ENCODE measurements at regions not wholly inside any gene's neighbourhood (a gene's known extent, or its start where the extent isn't known, plus 50 kb on each side); places are given as distances from the start of the nearest gene placed in this dataset.

DNA sequence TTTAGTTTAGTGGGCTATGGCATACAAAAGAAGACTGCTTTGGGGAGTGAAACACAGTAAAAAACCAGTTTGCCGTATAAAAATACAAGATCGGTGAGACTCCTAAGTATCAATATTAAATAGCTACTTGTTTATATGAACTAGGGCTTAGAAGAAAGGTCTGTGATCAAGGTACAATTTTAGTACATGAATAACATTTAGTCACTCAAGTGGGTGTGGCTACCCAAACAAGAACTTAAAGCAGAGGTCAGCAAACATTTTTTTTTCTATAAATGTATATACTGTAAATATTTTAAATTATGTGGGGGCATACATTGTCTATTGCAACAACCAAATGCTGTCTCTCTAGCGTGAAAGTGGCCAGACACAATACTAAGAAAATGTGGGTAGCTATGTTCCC is 1452.5 kb upstream of the NUDT12 start:
- no peak for DNase-seq (ENCODE audit: low read depth)

DNA sequence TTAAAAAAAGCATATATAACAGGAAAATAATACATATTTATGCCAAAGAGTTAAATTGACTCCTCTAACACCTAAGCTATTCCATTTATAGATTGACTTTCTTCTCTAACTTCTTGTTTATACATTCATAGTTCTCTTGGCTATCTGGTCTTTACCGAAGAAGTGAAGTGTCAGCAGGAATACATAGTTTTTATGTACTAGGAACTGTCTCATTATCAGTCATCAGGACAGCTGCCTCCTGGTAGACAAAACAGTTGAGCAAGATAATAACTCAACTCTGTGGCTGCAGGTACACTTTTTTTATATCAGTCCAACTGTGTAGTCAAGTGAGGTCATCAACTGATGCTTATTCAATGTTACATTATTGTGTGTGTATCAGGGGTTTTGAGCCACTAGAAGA is 1436.0 kb upstream of the NUDT12 start:
- DNase-seq (ENCODE audit: low read depth), result no peak

DNA sequence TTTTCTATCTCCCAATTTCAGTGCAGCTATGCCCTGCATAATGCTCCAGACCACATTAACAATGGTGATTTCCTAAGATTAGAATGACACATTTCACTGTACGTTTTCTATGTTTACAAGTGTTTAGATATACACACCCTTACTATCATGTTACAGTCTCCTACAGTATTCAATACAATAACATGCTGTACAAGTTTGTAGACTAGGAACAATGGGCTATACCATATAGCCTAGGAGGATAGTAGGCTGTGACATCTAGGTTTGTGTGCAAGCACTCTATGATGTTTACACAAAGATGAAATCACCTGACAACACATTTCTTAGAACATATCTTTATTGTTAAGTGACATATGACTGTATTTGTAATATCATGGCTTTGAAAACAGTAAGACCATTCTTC is 1435.6 kb upstream of the NUDT12 start:
- no peak for DNase-seq (ENCODE audit: low read depth)

DNA sequence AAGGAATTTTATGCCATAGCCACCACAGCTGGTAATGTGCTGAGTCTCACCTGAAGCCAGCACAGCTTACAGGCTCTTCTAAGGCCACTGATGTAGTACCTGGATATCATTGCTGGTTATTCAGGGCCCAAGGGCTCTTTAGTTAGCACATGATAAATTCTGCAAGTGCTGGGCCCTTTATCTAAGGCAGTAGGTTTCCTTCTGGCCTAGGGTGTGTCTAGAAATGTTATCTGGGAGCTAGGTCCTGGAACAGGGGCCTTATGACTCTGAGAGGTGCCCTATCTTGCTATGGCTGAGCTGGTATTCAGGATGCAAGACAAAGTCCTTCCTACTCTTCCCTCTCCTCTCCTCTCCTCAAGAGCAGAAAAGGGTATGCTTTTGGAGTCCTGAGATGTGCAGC is 1424.5 kb upstream of the NUDT12 start:
- DNase-seq (ENCODE audit: low read depth), result no peak

DNA sequence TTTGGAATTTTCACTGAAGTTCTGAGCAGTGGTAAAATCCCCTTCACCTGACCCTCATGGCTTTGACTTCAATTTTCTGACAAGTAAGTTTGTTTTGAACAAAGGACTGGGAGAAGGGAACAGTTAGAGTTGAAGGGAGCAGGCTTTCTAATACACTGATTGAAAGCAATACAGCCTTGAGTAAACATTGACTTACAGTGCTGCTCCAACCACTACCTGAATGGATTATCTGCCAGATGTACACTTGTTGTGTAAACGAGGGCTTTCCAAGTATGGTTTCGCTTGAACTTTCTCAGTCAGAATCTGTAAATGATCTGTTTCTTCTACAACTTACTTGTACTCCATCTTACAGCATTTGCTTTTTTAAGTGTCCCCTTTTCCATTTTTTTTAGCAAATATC is 1414.9 kb upstream of the NUDT12 start:
- no peak for DNase-seq (ENCODE audit: low read depth)

DNA sequence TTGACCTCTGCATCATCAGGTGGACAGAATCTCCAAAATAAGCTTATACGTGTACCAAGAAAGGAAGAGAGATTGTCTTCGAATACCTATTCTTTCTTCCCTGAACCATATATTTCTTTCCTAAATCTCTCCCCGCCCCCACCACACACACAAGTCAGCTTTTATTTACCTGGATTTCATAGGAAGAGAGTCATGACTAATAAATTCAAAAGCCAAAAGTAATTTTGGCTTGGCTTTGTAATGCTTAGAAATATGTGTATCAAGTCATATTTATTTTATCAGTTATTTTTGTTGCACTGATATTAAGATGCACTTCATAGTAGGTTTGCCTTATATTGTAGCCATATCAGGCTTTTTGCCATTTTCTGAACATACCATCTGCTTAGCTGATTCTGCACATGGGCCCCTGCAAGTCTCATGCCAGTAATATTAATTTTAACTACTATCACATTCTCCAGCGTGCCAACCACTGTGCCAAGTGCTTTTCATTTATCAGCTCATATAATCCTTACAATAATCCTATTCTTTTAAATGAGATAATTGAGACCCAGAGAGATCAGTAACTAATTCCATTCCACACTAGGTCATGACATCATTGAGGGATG is 1405.3 kb upstream of the NUDT12 start:
- no peak for DNase-seq (ENCODE audit: low read depth)

- no peak for DNase-seq (ENCODE audit: low read depth)
These were observed 1402.4 kb upstream of the NUDT12 start for GRCh38 chr5:104965006-104965405.

GRCh38 chr5:104955479-104955878 is 1392.9 kb upstream of the NUDT12 start:
- DNase-seq (ENCODE audit: low read depth), result no peak

GRCh38 chr5:104952876-104953275 is 1390.3 kb upstream of the NUDT12 start:
- DNase-seq (ENCODE audit: low read depth), result no peak

GRCh38 chr5:104951829-104952228 is 1389.2 kb upstream of the NUDT12 start:
- DNase-seq (ENCODE audit: low read depth), result no peak

GRCh38 chr5:104947076-104947475 is 1384.5 kb upstream of the NUDT12 start:
- DNase-seq (ENCODE audit: low read depth), result no peak

- DNase-seq (ENCODE audit: low read depth), result no peak
These were observed 1380.1 kb upstream of the NUDT12 start for GRCh38 chr5:104942735-104943134.

DNA sequence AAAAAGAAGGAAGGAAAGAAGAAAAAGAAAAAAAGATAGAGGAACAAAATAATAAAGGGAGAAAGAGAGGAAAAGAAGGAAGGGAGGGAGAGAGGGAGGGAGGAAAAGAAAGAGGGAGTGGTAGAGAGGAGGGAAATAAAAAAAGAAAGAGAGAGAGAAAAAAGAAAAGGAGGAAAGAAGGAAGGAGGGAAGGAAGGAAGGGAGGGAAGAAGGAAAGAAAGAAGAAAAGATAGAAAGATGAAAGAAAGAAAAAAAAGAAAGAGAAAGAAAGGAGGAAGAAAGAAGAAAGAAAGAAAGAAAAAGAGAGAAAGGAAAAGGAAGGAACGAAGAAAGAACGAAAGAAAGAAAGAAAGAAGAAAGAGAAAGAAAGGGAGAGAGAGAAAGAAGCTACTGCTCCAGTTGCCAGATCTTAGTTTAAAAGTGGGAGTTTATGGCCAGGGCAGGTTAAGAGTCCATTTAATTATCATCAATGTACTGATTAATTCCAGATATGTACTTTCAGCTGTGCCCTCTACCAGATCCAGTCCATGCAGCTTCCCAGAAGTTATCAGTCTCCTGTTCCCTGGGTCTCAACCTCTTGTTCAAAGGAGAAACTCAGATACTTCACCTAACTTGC is 1378.5 kb upstream of the NUDT12 start:
- no peak for DNase-seq (ENCODE audit: low read depth)

DNA sequence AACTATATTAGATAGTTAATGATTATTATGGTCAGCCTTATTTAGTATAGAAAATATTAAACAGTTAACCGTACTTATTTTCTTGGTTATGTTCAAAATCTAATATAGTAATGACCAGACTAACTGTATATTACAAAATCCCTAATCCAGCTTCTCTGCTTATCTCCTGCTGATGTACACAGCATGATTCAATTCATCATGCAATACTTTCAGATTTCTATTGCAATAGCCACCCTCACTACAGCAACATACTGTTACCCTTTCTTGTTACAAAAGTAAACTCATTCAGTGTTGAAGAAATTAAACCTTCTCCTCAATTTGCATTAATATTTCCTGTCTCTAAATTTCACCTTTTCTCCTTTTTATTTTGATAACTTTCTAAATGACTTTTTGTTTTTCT is 1375.0 kb upstream of the NUDT12 start:
- DNase-seq (ENCODE audit: low read depth), result no peak

GRCh38 chr5:104932431-104932830 is 1369.8 kb upstream of the NUDT12 start:
- no peak for DNase-seq (ENCODE audit: low read depth)

GRCh38 chr5:104928906-104929520 is 1366.4 kb upstream of the NUDT12 start:
- DNase-seq (ENCODE audit: low read depth), result no peak

DNA sequence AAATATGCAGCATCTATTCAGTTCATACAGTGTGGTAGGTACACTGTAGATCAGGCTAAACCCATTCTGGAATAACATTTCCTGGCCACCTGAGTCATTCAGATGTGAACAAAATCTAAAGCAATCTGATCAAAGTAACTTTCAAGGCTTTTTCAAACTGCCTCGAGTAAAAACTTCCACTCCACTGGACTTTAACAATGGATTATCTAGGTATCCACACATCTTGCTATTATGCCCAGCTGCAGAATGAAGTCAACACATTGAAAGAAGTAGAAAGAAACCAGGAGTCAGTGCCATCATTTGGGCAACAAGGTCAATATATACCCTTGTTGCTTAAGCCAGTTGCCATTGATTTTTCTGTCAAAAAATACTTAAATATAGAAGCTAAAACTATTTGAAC is 1352.6 kb upstream of the NUDT12 start:
- no peak for DNase-seq (ENCODE audit: low read depth)

- no peak for DNase-seq (ENCODE audit: low read depth)
These were observed 1352.0 kb upstream of the NUDT12 start for GRCh38 chr5:104914536-104915070.

- no peak for DNase-seq (ENCODE audit: low read depth)
These were observed 1351.3 kb upstream of the NUDT12 start for GRCh38 chr5:104913841-104914281.

- no peak for DNase-seq (ENCODE audit: low read depth)
These were observed 1347.2 kb upstream of the NUDT12 start for GRCh38 chr5:104909803-104910202.

DNA sequence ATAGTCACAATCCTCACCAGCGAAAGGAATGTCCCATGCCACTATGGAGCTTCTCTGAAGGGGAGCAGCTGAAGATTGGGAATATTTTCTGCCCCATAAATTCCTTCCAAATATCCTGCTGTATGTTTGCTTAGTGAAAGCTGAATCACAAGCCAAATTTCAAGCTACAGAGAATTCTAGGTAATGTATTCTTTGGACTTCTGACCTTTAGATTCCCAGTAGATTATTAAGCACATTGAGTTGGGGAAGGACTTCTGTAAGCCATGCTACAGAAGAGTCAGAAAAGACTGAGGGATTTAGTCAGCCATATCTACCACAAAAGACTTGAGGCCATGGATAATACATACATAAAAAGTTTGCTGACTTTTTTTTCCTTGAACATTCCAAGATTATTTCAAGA is 1342.0 kb upstream of the NUDT12 start:
- no peak for DNase-seq (ENCODE audit: low read depth)

GRCh38 chr5:104903941-104904340 is 1341.4 kb upstream of the NUDT12 start:
- DNase-seq (ENCODE audit: low read depth), result no peak

DNA sequence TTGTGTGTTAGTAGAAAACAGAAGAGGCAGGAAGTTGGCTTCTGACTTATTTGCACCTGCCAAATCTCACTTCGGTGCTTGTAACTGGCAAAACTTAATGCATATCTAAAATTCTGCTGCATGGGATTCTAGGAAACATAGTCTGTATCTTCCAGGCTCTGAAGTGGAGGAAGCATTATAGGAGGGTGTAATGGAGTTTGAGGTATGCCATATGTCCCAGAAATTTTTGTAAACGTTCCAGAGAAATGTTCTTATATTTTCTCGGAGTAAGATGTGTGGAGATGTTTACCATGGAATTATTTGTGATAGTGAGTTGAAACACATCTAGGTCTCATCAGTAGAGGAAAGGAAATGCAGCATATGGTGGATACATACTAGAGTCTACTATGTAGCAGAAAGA is 1329.0 kb upstream of the NUDT12 start:
- no peak for DNase-seq (ENCODE audit: low read depth)

DNA sequence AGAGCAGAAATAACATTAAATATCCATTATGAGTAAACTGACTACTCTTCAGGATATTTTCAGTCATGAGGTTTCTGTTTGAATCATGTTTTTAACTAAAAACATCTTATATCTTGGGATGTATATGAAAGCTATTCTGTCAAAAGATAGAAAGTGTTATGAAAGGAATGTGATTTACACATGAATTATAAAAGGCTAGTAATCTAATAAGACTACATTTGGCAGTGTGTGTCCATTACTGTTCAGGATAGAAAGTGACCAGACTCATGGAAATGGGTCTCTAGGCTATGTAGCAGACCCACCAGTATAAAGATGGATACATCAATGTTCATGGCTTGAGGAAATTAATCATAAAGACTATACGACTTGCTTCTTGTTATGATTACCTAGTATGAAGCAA is 1328.2 kb upstream of the NUDT12 start:
- DNase-seq (ENCODE audit: low read depth), result no peak

Measured in fibroblast of gingiva (primary cell).